Cardiac muscle cell (in vitro differentiated cells and primary cell): ENCODE measurements at regions not wholly inside any gene's neighbourhood (a gene's known extent, or its start where the extent isn't known, plus 50 kb on each side); places are given as distances from the start of the nearest gene placed in this dataset.

Source experiments
- DNase-seq, 2 donors: peaks; one replicate each; pipeline versions ENCODE4 v3.0.0 to v3.0.0-alpha.2; 2010 to 2017; ENCODE audit warnings: low read depth in 1 of 2, low spot score in 1 of 2
- H3K27ac ChIP-seq: fragments of 200-600 bp; sonication (generic); 2 replicates; pipeline ENCODE4 v1.5.1; 2016
- H3K27me3 ChIP-seq: fragments of 200-600 bp; sonication (generic); 2 replicates; pipeline ENCODE4 v1.6.0; 2016; ENCODE audit warnings: control low read depth
- H3K36me3 ChIP-seq: fragments of 200-600 bp; sonication (generic); 2 replicates; pipeline ENCODE4 v1.5.1; 2016; ENCODE audit warnings: control low read depth
- H3K4me1 ChIP-seq: fragments of 200-600 bp; sonication (generic); 2 replicates; pipeline ENCODE4 v1.8.1; 2017; ENCODE audit warnings: low read depth, mild to moderate bottlenecking, mixed run types
- H3K4me3 ChIP-seq: fragments of 200-600 bp; sonication (generic); 2 replicates; pipeline ENCODE4 v1.5.1; 2016; ENCODE audit warnings: mild to moderate bottlenecking
- H3K9me3 ChIP-seq: fragments of 200-600 bp; sonication (generic); 2 replicates; pipeline ENCODE4 v1.5.1; 2017; ENCODE audit warnings: low read depth, mild to moderate bottlenecking, control low read depth
- CTCF ChIP-seq: IDR thresholded peaks from 2 replicates; pipeline ENCODE4 v1.5.1; 2012; ENCODE audit warnings: low read depth, mild to moderate bottlenecking, low read length

GRCh38 chr6:94099072-94099471 is 679.7 kb upstream of the EPHA7 start:
- Histone ChIP-seq H3K4me3 (no peak overlapping the region), H3K9me3 (no peaks in the 10 kb centered on the region), H3K36me3 (no peaks in the 10 kb centered on the region), H3K27me3 (no peaks in the 10 kb centered on the region), H3K4me1 (no peaks in the 10 kb centered on the region), H3K27ac (no peak overlapping the region)
- no peak for DNase-seq
- TF ChIP-seq CTCF = no peak

- Histone ChIP-seq H3K9me3 (no peaks in the 10 kb centered on the region), H3K27ac (no peak overlapping the region), H3K36me3 (no peaks in the 10 kb centered on the region), H3K4me1 (no peaks in the 10 kb centered on the region), H3K27me3 (no peaks in the 10 kb centered on the region), H3K4me3 (no peak overlapping the region)
- TF ChIP-seq CTCF = no peak
- no peak for DNase-seq
Measured at GRCh38 chr6:94095961-94096360, 676.6 kb upstream of the EPHA7 start.

GRCh38 chr6:94089941-94090340 is 670.6 kb upstream of the EPHA7 start:
- Histone ChIP-seq H3K27me3 (no peaks in the 10 kb centered on the region), H3K36me3 (no peaks in the 10 kb centered on the region), H3K9me3 (no peaks in the 10 kb centered on the region), H3K4me3 (no peak overlapping the region), H3K4me1 (no peaks in the 10 kb centered on the region), H3K27ac (no peak overlapping the region)
- TF ChIP-seq CTCF = no peak
- no peak for DNase-seq

- no peaks in the 10 kb centered on the region for H3K4me1 ChIP-seq
- DNase-seq = no peak
- TF ChIP-seq CTCF = no peak
- no peaks in the 10 kb centered on the region for H3K27me3 ChIP-seq
- no peaks in the 10 kb centered on the region for H3K9me3 ChIP-seq
- no peak overlapping the region for H3K4me3 ChIP-seq
- H3K36me3 ChIP-seq = no peaks in the 10 kb centered on the region
- H3K27ac ChIP-seq = no peak overlapping the region
Measured at GRCh38 chr6:94088870-94089269, 669.5 kb upstream of the EPHA7 start.

GRCh38 chr6:94074764-94075163 is 655.4 kb upstream of the EPHA7 start:
- no peaks in the 10 kb centered on the region for H3K9me3 ChIP-seq
- no peak for DNase-seq
- no peak for TF ChIP-seq CTCF
- H3K27me3 ChIP-seq = no peaks in the 10 kb centered on the region
- H3K27ac ChIP-seq = no peak overlapping the region
- no peaks in the 10 kb centered on the region for H3K4me1 ChIP-seq
- no peak overlapping the region for H3K4me3 ChIP-seq
- H3K36me3 ChIP-seq = no peaks in the 10 kb centered on the region

- Histone ChIP-seq H3K4me3 (no peak overlapping the region), H3K36me3 (no peaks in the 10 kb centered on the region), H3K9me3 (no peaks in the 10 kb centered on the region), H3K4me1 (no peaks in the 10 kb centered on the region), H3K27ac (no peak overlapping the region), H3K27me3 (no peaks in the 10 kb centered on the region)
- DNase-seq = peak; percentile 6 to 9
- TF ChIP-seq CTCF = peak; percentile 14
Measured at GRCh38 chr6:94071835-94072234, 652.5 kb upstream of the EPHA7 start.
